ENCODE measurements at regions not wholly inside any gene's neighbourhood (a gene's known extent, or its start where the extent isn't known, plus 50 kb on each side); places are given as distances from the start of the nearest gene placed in this dataset.

- in situ Hi-C loops (cut with MboI) (no loop called here), intact Hi-C loops (cut with micrococcal nuclease; ENCODE audit: unreplicated experiment) (no loop called here)
- WGBS (ENCODE audit: insufficient coverage, insufficient replicate concordance, low lambda C conversion rate, missing lambda C conversion rate): 0% methylated on average over 1 of the region's 1 CpG
- Histone ChIP-seq H3K9me3 (replicated peaks; ENCODE audit: control insufficient read depth, insufficient read depth, low read length) (no peaks in the 10 kb centered on the region), H3K4me3 (no peak overlapping the region), H3K9ac (ENCODE audit: control insufficient read depth, insufficient read depth, low read length) (no peak overlapping the region), H3K27ac (ENCODE audit: control insufficient read depth, insufficient read depth) (no peak overlapping the region), H3K27me3 (replicated peaks in 1 of 2; ENCODE audit: control insufficient read depth in 2 of 2, insufficient read depth in 2 of 2, low read length in 1 of 2) (no peaks in the 10 kb centered on the region), H3K4me1 (ENCODE audit: control insufficient read depth, insufficient read depth, low read length) (no peaks in the 10 kb centered on the region), H3K36me3 (ENCODE audit: control insufficient read depth in 2 of 2, insufficient read depth in 2 of 2, low read length in 1 of 2) (no peaks in the 10 kb centered on the region), H3K79me2 (ENCODE audit: control insufficient read depth, insufficient read depth, low read length) (no peaks in the 10 kb centered on the region), H2AFZ (ENCODE audit: control insufficient read depth, low read depth, low read length) (no peak overlapping the region), H3K4me2 (ENCODE audit: control insufficient read depth, insufficient read depth) (no peak overlapping the region), H4K20me1 (ENCODE audit: control insufficient read depth, insufficient read depth) (no peaks in the 10 kb centered on the region)
- ChIA-PET POLR2A (no interaction called here), CTCF (no interaction called here), SMC1A (ENCODE audit: uncharacterized antibody, unreplicated experiment) (no interaction called here), RAD21 (ENCODE audit: unreplicated experiment) (no interaction called here)
- ATAC-seq: no peak
- TF ChIP-seq SUPT20H (IDR thresholded peaks at IDR 0.05; ENCODE audit: borderline replicate concordance, control insufficient read depth, low read depth, low read length) (no peak), POLR2A (IDR thresholded peaks at IDR 0.05; ENCODE audit: low read depth, low read length) (no peak), PRDM15 (CRISPR knock-in tag; IDR thresholded peaks at IDR 0.05) (no peak), SP1 (IDR thresholded peaks at IDR 0.05; ENCODE audit: low read depth, low read length) (no peak), IKZF1 (conservative IDR thresholded peaks at IDR 0.05) (no peak), TCF3 (IDR thresholded peaks at IDR 0.05; ENCODE audit: borderline replicate concordance, insufficient read depth, low read depth, low read length) (no peak), WRNIP1 (IDR thresholded peaks at IDR 0.05; ENCODE audit: borderline replicate concordance, low read depth, low read length) (no peak), REST (IDR thresholded peaks at IDR 0.05; ENCODE audit: low read depth, low read length) (no peak), BMI1 (IDR thresholded peaks at IDR 0.05; ENCODE audit: borderline replicate concordance) (no peak), HDAC2 (IDR thresholded peaks at IDR 0.05) (no peak), KLF5 (IDR thresholded peaks at IDR 0.05; ENCODE audit: partially characterized antibody) (no peak), SPI1 (IDR thresholded peaks at IDR 0.05; ENCODE audit: borderline replicate concordance, insufficient read depth, low read depth, low read length) (no peak), LARP7 (IDR thresholded peaks at IDR 0.05) (no peak), CEBPB (IDR thresholded peaks at IDR 0.05; ENCODE audit: borderline replicate concordance in 1 of 2, low read depth in 2 of 2, low read length in 2 of 2) (no peak), IRF3 (IDR thresholded peaks at IDR 0.05) (no peak), KDM1A (IDR thresholded peaks at IDR 0.05; ENCODE audit: borderline replicate concordance) (no peak), BRCA1 (IDR thresholded peaks at IDR 0.05; ENCODE audit: low read depth, low read length) (no peak), CREB1 (IDR thresholded peaks at IDR 0.05; ENCODE audit: low read depth) (no peak)
- no peak for FAIRE-seq
- no peak for DNase-seq (ENCODE audit: low read depth, low spot score)
- no TSS peak for BruUV-seq (replicated peaks)
Measured at GRCh38 chrX:26562156-26562555, 346.2 kb downstream of the MAGEB5 start.

All from GM12878 (cell line).